CD8-positive, alpha-beta memory T cell (primary cell): ENCODE measurements at regions not wholly inside any gene's neighbourhood (a gene's known extent, or its start where the extent isn't known, plus 50 kb on each side); places are given as distances from the start of the nearest gene placed in this dataset.
"Not testable (repeated sequence)": the region's sequence is repeated elsewhere in the genome, so short reads cannot be mapped to it uniquely, and the experiment has no call there.

Experiments
- CTCF ChIA-PET: fragments of 350-600 bp; sonication (Branson Sonifier 250); formaldehyde crosslinking; loops from one replicate; lab custom pipeline; 2021; ENCODE audit warnings: antibody characterized with exemption; lab: Charles Lee
- POLR2A ChIA-PET: fragments of 350-600 bp; sonication (Branson Sonifier 250); formaldehyde crosslinking; loops from one replicate; lab custom pipeline; 2021; ENCODE audit warnings: antibody characterized with exemption; lab: Charles Lee
- DNase-seq, 5 donors: peaks; one replicate each; pipeline versions ENCODE4 v3.0.0 to v3.0.0-alpha.2; 2020 to 2022; ENCODE audit warnings: mixed read lengths in 1 of 5
- H3K27ac ChIP-seq: one replicate; pipeline ENCODE4 v1.7.0; 2013; ENCODE audit warnings: low read depth, mild to moderate bottlenecking, low read length, moderate library complexity
- H3K27me3 ChIP-seq: 2 replicates; pipeline ENCODE4 v1.7.0; 2013; ENCODE audit warnings: low read length, mild to moderate bottlenecking; ENCODE audit not compliant: insufficient read depth, poor library complexity, severe bottlenecking
- H3K36me3 ChIP-seq: 2 replicates; pipeline ENCODE4 v1.7.0; 2013; ENCODE audit warnings: mild to moderate bottlenecking, low read length, moderate library complexity; ENCODE audit not compliant: insufficient read depth
- H3K4me1 ChIP-seq: 2 replicates; pipeline ENCODE4 v1.7.0; 2013; ENCODE audit warnings: mild to moderate bottlenecking, low read length, moderate library complexity; ENCODE audit not compliant: insufficient read depth
- H3K4me3 ChIP-seq: 2 replicates; pipeline ENCODE4 v1.7.0; 2013; ENCODE audit warnings: mild to moderate bottlenecking, low read length
- H3K9me3 ChIP-seq: 2 replicates; pipeline ENCODE4 v1.7.0; 2013; ENCODE audit warnings: mild to moderate bottlenecking, low read length
- H3K27ac Mint-ChIP-seq, 8 donors: one replicate each; pipeline ENCODE4 v1.8.0; 2020 to 2021; ENCODE audit warnings: mixed read lengths in 8 of 8, mild to moderate bottlenecking in 6 of 8, inconsistent platforms in 3 of 8, moderate library complexity in 3 of 8
- H3K27me3 Mint-ChIP-seq, 2 donors: one replicate each; pipeline ENCODE4 v1.8.0; 2020 to 2021; ENCODE audit warnings: mixed read lengths in 2 of 2, mild to moderate bottlenecking in 1 of 2, moderate library complexity in 1 of 2
- H3K36me3 Mint-ChIP-seq, 3 donors: one replicate each; pipeline ENCODE4 v1.8.0; 2020 to 2021; ENCODE audit warnings: mixed read lengths in 3 of 3, inconsistent platforms in 1 of 3, mild to moderate bottlenecking in 1 of 3
- H3K4me1 Mint-ChIP-seq, 3 donors: one replicate each; pipeline ENCODE4 v1.8.0; 2020 to 2021; ENCODE audit warnings: mixed read lengths in 3 of 3, inconsistent platforms in 1 of 3, mild to moderate bottlenecking in 1 of 3
- H3K4me3 Mint-ChIP-seq, 7 donors: one replicate each; pipeline ENCODE4 v1.8.0; 2020 to 2021; ENCODE audit warnings: mixed read lengths in 7 of 7, mild to moderate bottlenecking in 6 of 7, moderate library complexity in 4 of 7, inconsistent platforms in 2 of 7
- H3K9me3 Mint-ChIP-seq, 5 donors: one replicate each; pipeline ENCODE4 v1.8.0; 2020 to 2022; ENCODE audit warnings: mixed read lengths in 5 of 5, mild to moderate bottlenecking in 3 of 5, moderate library complexity in 2 of 5, inconsistent platforms in 1 of 5

- peaks cover 38% of the 10 kb centered on the region for H3K27me3 ChIP-seq
- H3K27ac Mint-ChIP-seq: peak overlapping the region in 4 of 8 donors; percentile 1 to 77 (median 62)
- peak; percentile 67 to 84 (median 79) for DNase-seq
- H3K9me3 Mint-ChIP-seq, POLR2A ChIA-PET, H3K36me3 ChIP-seq, CTCF ChIA-PET, H3K27ac ChIP-seq, H3K36me3 Mint-ChIP-seq, H3K9me3 ChIP-seq: not testable (repeated sequence)
- peaks cover 38% of the 10 kb centered on the region for H3K4me1 ChIP-seq
- peak overlapping the region; percentile 62 for H3K4me3 ChIP-seq
- H3K27me3 Mint-ChIP-seq: peaks cover 80 to 82% of the 10 kb centered on the region in 2 donors
- peaks cover 72 to 79% (median 73%) of the 10 kb centered on the region in 3 donors for H3K4me1 Mint-ChIP-seq
- peak overlapping the region; percentile 58 to 91 (median 85) for H3K4me3 Mint-ChIP-seq
These were observed 166.4 kb upstream of the ZNF337 start for GRCh38 chr20:25862967-25863530.

- Mint-ChIP-seq H3K4me3 (peak overlapping the region; percentile 58 to 91 (median 85)), H3K9me3 (peaks cover 0 to 2% (median 0%) of the 10 kb centered on the region in 5 donors), H3K36me3 (no peaks in the 10 kb centered on the region), H3K4me1 (peaks cover 69 to 73% (median 69%) of the 10 kb centered on the region in 3 donors), H3K27ac (peak overlapping the region in 1 of 8 donors; percentile 52), H3K27me3 (peaks cover 83 to 86% of the 10 kb centered on the region in 2 donors)
- peaks cover 38% of the 10 kb centered on the region for H3K4me1 ChIP-seq
- H3K27me3 ChIP-seq: peaks cover 38% of the 10 kb centered on the region
- no peaks in the 10 kb centered on the region for H3K9me3 ChIP-seq
- no peak overlapping the region for H3K4me3 ChIP-seq
- no peak for DNase-seq
- no peak overlapping the region for H3K27ac ChIP-seq
- no peaks in the 10 kb centered on the region for H3K36me3 ChIP-seq
- ChIA-PET POLR2A (no interaction called here), CTCF (no interaction called here)
These were observed 164.0 kb upstream of the ZNF337 start for GRCh38 chr20:25860531-25861150.

GRCh38 chr20:25859649-25860530 is 163.2 kb upstream of the ZNF337 start:
- Histone ChIP-seq H3K36me3 (no peaks in the 10 kb centered on the region), H3K9me3 (no peaks in the 10 kb centered on the region), H3K4me1 (peaks cover 38% of the 10 kb centered on the region), H3K27me3 (peaks cover 38% of the 10 kb centered on the region), H3K4me3 (no peak overlapping the region), H3K27ac (no peak overlapping the region)
- Mint-ChIP-seq H3K27ac (no peak overlapping the region), H3K9me3 (peaks cover 0 to 2% (median 0%) of the 10 kb centered on the region in 5 donors), H3K27me3 (peaks cover 78 to 83% of the 10 kb centered on the region in 2 donors), H3K4me1 (peaks cover 61 to 65% (median 61%) of the 10 kb centered on the region in 3 donors), H3K4me3 (peak overlapping the region; percentile 41 to 91 (median 58)), H3K36me3 (no peaks in the 10 kb centered on the region)
- CTCF ChIA-PET: no interaction called here
- peak; percentile 56 to 80 (median 77) for DNase-seq
- POLR2A ChIA-PET: no interaction called here

- Mint-ChIP-seq H3K9me3 (peaks cover 0 to 3% (median 0%) of the 10 kb centered on the region in 5 donors), H3K36me3 (no peaks in the 10 kb centered on the region), H3K4me1 (peaks cover 57 to 66% (median 59%) of the 10 kb centered on the region in 3 donors), H3K27me3 (peaks cover 76 to 84% of the 10 kb centered on the region in 2 donors), H3K27ac (no peak overlapping the region), H3K4me3 (peak overlapping the region in 6 of 7 donors; percentile 38 to 91 (median 48))
- Histone ChIP-seq H3K9me3 (no peaks in the 10 kb centered on the region), H3K27ac (no peak overlapping the region), H3K4me1 (peaks cover 37% of the 10 kb centered on the region), H3K27me3 (peaks cover 38% of the 10 kb centered on the region), H3K4me3 (no peak overlapping the region), H3K36me3 (no peaks in the 10 kb centered on the region)
- ChIA-PET CTCF (no interaction called here), POLR2A (no interaction called here)
- no peak for DNase-seq
These were observed 162.1 kb upstream of the ZNF337 start for GRCh38 chr20:25858495-25859425.

GRCh38 chr20:25857091-25857788 is 160.6 kb upstream of the ZNF337 start:
- Mint-ChIP-seq H3K4me3 (peak overlapping the region in 6 of 7 donors; percentile 18 to 75 (median 42)), H3K4me1 (peaks cover 54 to 63% (median 60%) of the 10 kb centered on the region in 3 donors), H3K27me3 (peaks cover 70 to 79% of the 10 kb centered on the region in 2 donors)
- H3K36me3 Mint-ChIP-seq, H3K9me3 Mint-ChIP-seq, DNase-seq, H3K9me3 ChIP-seq, CTCF ChIA-PET, H3K4me3 ChIP-seq, H3K27ac Mint-ChIP-seq, POLR2A ChIA-PET, H3K27ac ChIP-seq, H3K36me3 ChIP-seq: not testable (repeated sequence)
- H3K4me1 ChIP-seq: peaks cover 23% of the 10 kb centered on the region
- peaks cover 33% of the 10 kb centered on the region for H3K27me3 ChIP-seq

GRCh38 chr20:25856256-25856884 is 159.7 kb upstream of the ZNF337 start:
- CTCF ChIA-PET: no interaction called here
- Mint-ChIP-seq H3K36me3 (no peaks in the 10 kb centered on the region), H3K27me3 (peaks cover 63 to 71% of the 10 kb centered on the region in 2 donors), H3K4me3 (peak overlapping the region in 5 of 7 donors; percentile 8 to 62 (median 30)), H3K4me1 (peaks cover 47 to 57% (median 53%) of the 10 kb centered on the region in 3 donors), H3K27ac (no peak overlapping the region), H3K9me3 (peaks cover 0 to 3% (median 0%) of the 10 kb centered on the region in 5 donors)
- Histone ChIP-seq H3K36me3 (no peaks in the 10 kb centered on the region), H3K4me3 (no peak overlapping the region), H3K9me3 (no peaks in the 10 kb centered on the region), H3K4me1 (peaks cover 14% of the 10 kb centered on the region), H3K27me3 (peaks cover 27% of the 10 kb centered on the region), H3K27ac (no peak overlapping the region)
- POLR2A ChIA-PET: no interaction called here
- no peak for DNase-seq
